ENCODE measurements at regions not wholly inside any gene's neighbourhood (a gene's known extent, or its start where the extent isn't known, plus 50 kb on each side); places are given as distances from the start of the nearest gene placed in this dataset.
"Not testable (repeated sequence)": the region's sequence is repeated elsewhere in the genome, so short reads cannot be mapped to it uniquely, and the experiment has no call there.

- not testable (repeated sequence) for DNase-seq
These were observed 901.0 kb downstream of the DSC3 start for GRCh38 chr18:30141506-30141905.

- DNase-seq: no peak
These were observed 902.8 kb downstream of the DSC3 start for GRCh38 chr18:30139631-30140287.

- no peak for DNase-seq
These were observed 906.6 kb downstream of the DSC3 start for GRCh38 chr18:30135938-30136337.

DNA sequence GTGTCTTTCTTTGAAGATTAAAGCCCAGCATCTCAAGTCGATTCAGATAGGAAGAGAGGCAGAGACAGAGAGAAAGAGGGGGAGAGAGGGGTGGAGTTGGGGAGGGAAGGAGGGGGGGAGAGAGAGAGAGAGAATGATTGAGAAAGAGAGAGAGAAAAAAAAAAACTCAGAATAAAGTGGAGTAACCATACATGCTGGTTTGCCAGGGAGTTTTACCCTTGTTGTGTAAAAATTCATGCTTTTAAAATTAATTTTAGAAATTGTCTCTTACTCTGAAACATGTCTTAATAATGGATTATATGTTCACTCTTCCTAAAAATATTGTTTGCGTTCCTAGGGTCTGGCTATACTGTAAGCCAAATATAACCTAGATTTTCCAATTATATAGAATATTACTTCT is 908.5 kb downstream of the DSC3 start:
- DNase-seq: no peak

- peak; percentile 3 for DNase-seq
These were observed 909.6 kb downstream of the DSC3 start for GRCh38 chr18:30132959-30133358.

GRCh38 chr18:30121397-30121796 is 921.1 kb downstream of the DSC3 start:
- no peak for DNase-seq

DNA sequence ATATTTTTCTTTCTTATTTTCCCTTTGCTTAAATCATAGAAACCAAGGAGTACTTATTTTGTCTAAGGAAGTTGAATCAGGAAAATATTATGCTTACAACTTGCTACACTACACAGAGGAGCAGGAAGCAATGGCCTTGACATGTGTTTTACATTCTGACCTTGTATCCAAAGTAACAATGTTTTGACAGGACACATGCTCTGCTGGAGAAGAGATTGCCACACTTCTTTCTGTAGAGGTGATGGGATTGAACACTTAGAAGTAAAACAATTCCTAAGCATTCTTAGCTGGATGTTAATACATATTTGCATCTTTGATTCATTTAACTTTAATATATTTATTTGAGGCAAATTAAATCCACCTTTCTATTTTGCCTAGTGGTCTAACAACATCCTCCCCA is 929.1 kb downstream of the DSC3 start:
- no peak for DNase-seq

DNA sequence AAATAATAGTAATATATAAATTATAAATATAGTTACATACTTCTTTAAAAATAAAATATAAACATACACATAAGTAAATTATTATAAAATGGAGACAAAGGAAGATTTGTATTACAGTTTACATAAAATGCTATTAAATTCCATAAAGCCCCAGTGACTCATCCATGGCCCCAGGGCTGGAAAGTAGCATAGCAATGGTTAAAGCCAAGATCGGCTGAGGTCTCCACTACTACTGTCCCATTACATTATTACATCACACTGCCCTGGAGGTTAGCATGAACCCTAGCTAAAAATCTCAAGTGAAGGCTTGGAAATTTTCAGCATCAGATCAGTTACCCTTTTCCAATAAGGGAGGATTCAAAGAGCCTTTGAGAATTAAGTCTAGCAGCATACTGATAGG is 936.2 kb downstream of the DSC3 start:
- peak; percentile 7 for DNase-seq

GRCh38 chr18:30103881-30104280 is 938.7 kb downstream of the DSC3 start:
- no peak for DNase-seq

DNA sequence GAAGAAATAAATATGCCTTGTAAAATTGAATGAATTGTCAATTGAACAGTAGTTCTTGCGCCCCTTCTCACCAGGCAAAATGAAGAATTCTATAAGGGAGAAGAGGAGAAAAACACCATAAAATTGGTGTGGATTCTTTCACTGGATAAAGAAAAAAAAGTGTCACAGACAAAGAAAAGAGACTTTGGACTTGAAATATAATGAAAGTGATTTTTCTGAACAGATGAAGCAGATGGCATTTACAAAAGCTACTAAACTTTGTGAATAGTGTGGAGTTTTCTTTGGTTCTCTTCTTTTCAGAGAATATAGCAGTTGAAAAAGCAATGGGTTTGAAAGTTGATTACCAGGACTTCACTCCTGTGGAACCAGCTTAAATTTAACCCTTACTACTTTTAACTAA is 945.7 kb downstream of the DSC3 start:
- no peak for DNase-seq

DNA sequence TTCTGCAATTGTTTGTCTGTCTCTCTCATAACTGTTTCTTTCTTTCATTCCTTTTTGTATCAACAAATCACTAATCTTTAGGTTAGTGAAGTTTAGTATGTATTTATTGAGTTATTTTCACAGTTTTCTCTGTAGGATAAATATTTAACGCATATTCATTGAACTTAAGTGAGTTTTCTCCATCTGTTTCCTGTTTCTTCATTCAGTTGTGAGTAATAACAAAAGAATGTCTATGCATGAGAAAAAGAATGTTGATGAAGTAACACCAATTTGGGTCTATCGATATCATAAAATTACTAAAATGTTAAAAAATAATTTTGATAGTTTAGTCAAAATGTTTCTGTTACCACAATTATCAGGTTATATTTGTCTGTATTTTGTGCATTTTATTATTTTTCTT is 948.0 kb downstream of the DSC3 start:
- DNase-seq: peak; percentile 41

- peak; percentile 2 for DNase-seq
These were observed 949.2 kb downstream of the DSC3 start for GRCh38 chr18:30093376-30093775.

GRCh38 chr18:30088238-30089015 is 954.1 kb downstream of the DSC3 start:
- DNase-seq: peak; percentile 27

GRCh38 chr18:30086351-30086750 is 956.2 kb downstream of the DSC3 start:
- no peak for DNase-seq

DNA sequence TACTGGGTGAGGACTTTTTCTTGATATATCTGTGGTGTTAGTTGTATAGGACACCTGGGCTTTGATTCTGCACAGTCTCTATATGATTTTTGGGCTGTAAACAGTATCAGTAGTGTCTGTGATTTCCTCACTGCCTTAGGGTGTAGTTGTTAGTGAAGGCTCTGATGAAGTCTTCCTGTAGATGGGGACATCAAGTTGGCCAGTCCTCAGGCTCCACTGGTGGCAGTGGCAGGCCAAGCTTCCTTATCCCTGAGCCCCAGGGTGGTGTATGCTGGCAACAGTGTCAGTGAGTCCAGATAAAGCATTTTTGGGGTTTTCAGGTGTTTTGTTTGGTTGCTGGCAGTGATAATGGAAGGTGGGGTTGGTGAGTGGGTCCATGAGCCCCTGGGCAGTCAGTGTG is 961.4 kb downstream of the DSC3 start:
- DNase-seq: no peak

GRCh38 chr18:30072609-30073385 is 969.7 kb downstream of the DSC3 start:
- DNase-seq: no peak

- no peak for DNase-seq
These were observed 976.3 kb downstream of the DSC3 start for GRCh38 chr18:30066288-30066687.

DNA sequence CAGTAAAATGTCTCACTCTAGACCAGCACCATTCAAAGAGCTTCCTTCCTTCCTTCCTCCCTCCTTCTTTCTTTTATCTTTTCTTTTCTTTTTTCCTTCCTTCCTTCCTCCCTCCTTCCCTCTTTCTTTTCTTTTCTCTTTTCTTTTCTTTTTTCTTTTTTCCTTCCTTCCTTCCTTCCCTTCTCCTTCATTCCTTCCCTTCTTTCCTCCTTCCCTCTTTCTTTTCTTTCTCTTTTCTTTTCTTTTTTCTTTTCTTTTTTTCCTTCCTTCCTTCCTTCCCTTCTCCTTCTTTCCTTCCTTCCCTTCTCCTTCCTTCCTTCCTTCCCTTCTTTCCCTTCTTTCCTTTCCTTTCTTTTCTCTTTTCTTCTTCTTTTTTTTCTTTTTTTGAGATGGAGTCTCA is 985.1 kb downstream of the DSC3 start:
- no peak for DNase-seq

DNA sequence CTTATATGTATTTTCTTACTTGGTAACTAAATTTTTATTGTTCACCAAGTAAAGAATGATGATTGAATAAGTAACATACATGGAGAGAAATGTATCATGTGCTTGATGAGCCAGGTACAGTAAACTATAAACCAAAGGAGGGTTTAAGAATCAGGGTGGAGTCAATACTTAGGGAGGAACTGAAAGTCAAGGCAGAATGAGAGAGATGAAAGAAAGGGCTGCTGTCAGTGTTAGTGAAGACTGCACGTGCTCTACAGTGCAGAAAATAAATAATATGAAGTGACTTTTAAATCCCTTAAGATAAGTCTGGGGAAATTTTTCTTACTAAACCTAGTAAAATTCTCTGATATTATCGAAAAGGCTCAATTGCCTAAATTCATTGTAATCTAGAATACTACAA is 986.0 kb downstream of the DSC3 start:
- DNase-seq: no peak

GRCh38 chr18:30044496-30044895 is 998.0 kb downstream of the DSC3 start:
- DNase-seq: no peak

DNA sequence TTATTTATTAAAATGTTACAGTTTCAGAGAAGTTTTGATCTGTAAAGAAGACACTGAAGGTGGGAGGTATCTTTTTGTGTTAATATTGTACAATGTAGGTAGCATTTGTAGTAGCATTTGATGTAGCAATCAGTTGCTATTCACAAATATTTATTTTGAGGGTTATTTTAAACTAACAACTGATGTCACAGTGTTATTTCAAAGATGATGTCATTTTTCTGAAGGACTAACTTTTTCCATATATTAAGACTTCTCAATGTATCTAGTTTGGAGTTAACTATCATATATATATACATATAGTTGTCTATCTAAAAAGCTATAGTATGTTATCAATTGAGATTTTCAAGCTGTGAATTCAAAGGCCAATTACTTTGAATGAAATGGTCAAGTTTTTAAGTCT is 1003.3 kb downstream of the DSC3 start:
- DNase-seq: no peak

DNA sequence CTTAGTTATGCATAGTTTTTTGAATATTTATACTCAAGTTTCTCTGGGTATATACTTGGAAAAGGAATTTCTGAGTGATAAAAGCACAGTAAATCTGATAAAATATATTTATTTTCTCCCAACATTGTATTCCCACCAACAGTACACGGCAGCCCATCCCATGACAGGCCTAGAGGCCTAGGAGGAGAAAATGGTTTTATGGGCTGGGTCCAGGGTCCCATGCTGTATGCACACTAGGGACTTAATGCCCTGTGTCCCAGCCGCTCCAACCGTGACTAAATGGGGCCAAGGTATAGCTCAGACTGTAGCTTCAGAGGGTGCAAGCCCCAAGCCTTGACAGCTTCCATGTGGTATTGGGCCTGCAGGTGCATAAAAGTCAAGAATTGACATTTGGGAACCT is 1007.7 kb downstream of the DSC3 start:
- no peak for DNase-seq

GRCh38 chr18:30016179-30016578 is 1026.4 kb downstream of the DSC3 start:
- no peak for DNase-seq

DNA sequence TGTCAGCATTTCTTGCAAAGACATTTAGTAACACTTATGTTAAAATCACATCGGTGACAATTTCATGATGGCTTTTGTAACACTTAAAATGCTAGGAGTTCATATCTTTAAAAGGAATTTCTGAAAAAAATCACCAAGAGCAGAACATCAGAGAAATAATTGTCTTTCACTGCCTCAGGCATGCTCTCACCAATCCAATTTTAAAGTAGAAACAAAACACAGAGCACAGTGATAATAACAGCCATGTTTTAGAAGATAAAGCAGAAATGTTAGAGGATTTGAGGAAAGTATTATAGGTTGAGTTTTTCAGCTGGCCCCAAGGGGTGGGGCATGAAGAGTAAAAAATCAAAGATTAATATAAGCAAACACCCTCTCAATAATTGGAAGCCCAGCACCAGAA is 1037.6 kb downstream of the DSC3 start:
- no peak for DNase-seq

Measured in fibroblast of skin of right biceps (primary cell).